GM12873 (cell line): ENCODE measurements at regions not wholly inside any gene's neighbourhood (a gene's known extent, or its start where the extent isn't known, plus 50 kb on each side); places are given as distances from the start of the nearest gene placed in this dataset.

Source experiments
- CTCF ChIP-seq: IDR thresholded peaks from 2 replicates; pipeline ENCODE4 v1.5.1; 2012; ENCODE audit warnings: low read depth, mild to moderate bottlenecking, moderate library complexity, low read length, control low read depth; ENCODE audit not compliant: insufficient read depth; ENCODE audit errors: missing control alignments

DNA sequence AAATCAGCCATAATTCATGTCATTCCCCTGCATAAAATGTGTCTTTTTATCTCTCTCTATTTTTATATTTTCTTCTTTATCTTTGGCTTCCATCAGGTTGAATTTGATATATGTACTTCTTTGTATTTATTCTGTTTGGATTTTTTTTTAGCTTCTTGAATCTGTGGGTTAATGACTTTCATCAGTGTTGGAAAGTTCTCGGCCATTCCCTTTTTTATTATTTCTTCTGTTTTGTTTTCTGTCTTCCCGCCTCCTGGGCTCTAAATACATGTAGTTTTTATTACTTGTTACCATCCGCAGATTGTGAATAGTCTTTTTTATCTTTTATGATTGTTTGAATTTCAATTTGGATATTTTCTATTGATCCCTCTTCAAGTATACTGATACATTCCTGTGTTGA, 637.5 kb downstream of the NPHP4 start:
- TF ChIP-seq CTCF = no peak

GRCh38 chr1:5351366-5351765, 640.9 kb downstream of the NPHP4 start:
- no peak for TF ChIP-seq CTCF

DNA sequence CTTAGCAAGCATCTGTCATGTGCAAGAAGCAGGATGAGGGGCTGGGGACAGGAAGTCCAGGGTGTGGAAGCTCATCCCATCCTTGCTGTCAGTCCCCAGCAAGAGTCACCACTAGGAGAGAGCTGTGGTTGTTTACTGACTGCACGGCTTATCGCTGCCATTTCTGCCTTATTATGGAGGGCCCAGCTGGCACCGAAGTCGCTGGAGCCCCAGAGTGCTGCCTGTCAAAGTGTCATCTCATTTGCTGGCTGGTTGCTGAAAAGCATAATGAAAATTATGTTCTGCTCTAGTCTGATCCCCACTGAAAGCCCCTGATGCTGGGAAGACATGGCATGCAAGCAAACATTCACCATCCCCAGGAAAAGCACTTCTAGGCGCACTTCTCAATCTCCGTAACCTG, 642.7 kb downstream of the NPHP4 start:
- no peak for TF ChIP-seq CTCF

GRCh38 chr1:5348732-5349465, 643.3 kb downstream of the NPHP4 start:
- TF ChIP-seq CTCF = no peak

DNA sequence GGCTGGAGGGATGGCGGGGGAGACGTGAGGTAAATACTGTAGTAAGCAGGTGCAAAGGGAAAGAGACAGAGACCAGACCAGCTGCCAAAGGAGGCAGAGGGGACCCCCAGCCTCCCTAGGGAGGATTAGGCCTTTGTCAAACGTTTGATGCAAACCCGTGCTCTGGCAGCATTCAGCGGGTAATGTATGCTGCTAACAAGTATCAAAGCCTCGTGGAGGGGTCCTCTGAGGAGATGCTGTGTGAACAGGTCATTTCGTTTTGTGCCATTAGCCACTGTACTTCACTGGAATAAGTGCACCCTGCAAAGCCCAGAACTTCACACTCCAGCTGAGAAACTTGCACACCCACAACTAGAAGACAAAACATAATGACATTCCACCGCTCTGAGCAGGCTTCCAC, 644.5 kb downstream of the NPHP4 start:
- no peak for TF ChIP-seq CTCF

GRCh38 chr1:5345556-5345955, 646.7 kb downstream of the NPHP4 start:
- no peak for TF ChIP-seq CTCF

- TF ChIP-seq CTCF = no peak
Measured at GRCh38 chr1:5343256-5344020, 648.8 kb downstream of the NPHP4 start.
